HG02981 (cell line): ENCODE measurements at regions not wholly inside any gene's neighbourhood (a gene's known extent, or its start where the extent isn't known, plus 50 kb on each side); places are given as distances from the start of the nearest gene placed in this dataset.
"Not testable (repeated sequence)": the region's sequence is repeated elsewhere in the genome, so short reads cannot be mapped to it uniquely, and the experiment has no call there.

Experiments used
- ATAC-seq: cut with Tn5 transposase; IDR thresholded peaks from one replicate; pipeline ENCODE4 v1.9.1; 2021; ENCODE audit warnings: mild to moderate bottlenecking, moderate library complexity; ENCODE audit not compliant: unreplicated experiment

- no peak for ATAC-seq
Observed at GRCh38 chr6:134585517-134585873, 267.6 kb upstream of the SGK1 start.

DNA sequence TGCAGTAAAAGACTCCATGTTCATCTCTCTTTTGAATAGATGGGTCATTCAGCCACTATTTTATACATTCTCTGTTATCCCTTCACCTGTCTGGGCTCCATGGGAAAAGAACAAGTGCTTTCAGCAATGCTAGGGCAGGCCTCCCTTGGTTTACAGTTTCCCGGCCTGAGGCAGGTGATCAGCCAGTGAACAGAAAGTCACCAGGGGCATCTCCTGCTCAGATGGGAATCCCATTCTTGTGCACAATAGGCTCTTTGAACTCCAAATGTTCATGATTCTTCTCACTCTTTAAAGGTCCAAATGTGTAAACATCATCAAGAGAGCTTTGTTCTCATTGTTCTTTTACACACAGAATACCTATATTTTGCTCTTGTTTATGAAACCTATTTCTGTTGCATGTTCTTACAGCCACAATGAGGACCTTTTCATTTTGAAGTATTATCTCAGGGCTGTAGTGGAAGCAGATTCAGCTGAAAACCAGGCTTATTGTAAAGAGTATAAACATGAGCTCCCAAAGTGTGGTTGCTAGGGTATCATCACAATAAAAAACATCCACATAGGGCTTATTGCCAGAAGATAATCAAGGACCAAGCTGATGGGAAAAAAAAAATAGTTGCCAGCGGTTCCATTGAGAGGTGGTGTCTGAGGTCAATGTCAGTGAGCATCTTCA is 267.1 kb upstream of the SGK1 start:
- ATAC-seq = no peak

GRCh38 chr6:134577998-134578397 is 260.1 kb upstream of the SGK1 start:
- ATAC-seq = no peak

GRCh38 chr6:134575221-134575620 is 257.3 kb upstream of the SGK1 start:
- no peak for ATAC-seq

DNA sequence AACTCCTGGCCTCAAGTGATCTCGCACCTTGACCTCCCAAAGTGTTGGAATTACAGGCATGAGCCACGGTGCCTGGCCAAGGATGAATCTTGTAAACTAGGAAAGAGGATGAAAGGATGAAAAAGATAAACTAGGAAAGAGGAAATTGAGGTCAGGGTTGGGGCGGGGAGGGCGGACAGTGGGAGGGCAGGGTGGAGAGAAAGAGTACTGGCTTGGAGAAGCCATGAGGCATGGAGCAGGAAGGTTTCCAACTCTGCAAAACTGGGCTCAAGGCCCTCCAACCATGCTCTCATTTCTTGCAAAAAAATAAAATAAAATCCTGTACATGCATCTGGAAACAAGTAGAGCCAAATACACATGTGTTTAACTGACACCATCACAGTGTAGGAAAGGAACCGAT is 256.6 kb upstream of the SGK1 start:
- no peak for ATAC-seq

DNA sequence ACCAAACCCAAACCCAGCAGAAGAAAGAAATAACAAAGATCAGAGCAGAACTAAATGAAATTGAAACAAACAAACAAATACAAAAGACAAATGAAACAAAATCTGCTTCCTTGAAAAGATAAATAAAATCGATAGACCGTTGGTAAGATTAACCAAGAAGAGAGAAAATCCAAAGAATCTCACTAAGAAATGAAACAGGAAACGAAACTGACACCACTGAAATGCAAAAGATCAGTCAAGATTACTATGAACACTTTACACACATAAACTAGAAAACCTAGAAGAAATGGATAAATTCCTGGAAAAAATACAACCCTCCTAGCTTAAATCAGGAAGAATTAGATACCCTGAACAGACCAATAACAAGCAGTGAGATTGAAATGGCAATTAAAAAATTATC is 252.1 kb upstream of the SGK1 start:
- not testable (repeated sequence) for ATAC-seq

GRCh38 chr6:134564705-134565104 is 246.8 kb upstream of the SGK1 start:
- ATAC-seq = no peak

- ATAC-seq = no peak
Observed at GRCh38 chr6:134560019-134560418, 242.1 kb upstream of the SGK1 start.

DNA sequence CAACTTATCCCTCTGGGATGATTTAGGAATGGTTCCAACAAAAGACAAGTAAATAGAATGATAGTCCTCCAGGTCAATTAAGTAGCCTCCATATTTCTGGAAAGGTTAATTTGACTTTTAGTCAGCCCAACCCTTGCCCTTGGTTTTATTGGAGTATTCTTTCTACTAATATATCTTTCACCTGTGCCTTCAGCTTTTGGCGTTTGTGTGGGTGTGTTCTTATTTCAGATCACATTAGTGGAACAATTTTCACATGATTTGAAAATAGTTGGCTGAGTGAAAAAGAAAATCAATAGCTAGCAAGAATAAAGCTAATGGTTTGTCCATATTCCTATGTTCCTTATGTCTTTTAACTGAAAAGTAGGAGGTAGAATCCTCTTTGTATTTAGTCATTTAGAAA is 239.6 kb upstream of the SGK1 start:
- ATAC-seq = no peak

- ATAC-seq = no peak
Observed at GRCh38 chr6:134555672-134556071, 237.8 kb upstream of the SGK1 start.

- ATAC-seq = no peak
Observed at GRCh38 chr6:134553936-134554335, 236.0 kb upstream of the SGK1 start.

DNA sequence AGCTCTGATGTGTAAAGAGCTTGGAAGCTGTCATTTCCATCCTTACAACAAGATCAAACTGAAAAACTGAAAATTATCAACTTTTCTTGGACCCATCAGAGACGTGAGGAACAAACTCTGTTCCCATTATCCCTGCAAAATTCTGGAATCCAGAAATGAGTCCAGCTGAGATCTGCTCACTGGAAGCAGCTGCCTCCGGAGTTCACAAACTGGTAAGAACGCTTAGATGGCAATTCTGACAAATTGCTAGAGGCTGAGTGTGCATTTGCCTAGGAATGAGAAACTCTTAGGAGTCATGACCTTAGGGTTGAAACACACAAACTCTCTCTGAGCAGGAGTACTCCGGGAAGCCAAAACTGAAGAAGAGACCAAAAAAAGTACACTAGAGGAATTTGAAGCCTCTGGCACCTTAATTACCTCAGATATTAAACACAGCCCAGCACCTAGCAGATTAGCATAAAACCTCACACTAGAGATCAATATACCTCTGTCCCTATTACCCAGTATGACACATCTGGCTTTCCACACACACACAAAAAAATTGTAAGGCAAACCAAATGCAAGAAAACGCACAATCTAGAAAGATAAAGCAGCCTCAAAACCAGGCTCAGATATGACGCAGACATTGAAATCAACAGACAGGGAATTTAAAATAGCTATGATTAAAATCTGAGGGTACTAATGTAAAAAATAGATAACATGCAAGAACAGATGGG is 233.5 kb upstream of the SGK1 start:
- ATAC-seq = no peak

DNA sequence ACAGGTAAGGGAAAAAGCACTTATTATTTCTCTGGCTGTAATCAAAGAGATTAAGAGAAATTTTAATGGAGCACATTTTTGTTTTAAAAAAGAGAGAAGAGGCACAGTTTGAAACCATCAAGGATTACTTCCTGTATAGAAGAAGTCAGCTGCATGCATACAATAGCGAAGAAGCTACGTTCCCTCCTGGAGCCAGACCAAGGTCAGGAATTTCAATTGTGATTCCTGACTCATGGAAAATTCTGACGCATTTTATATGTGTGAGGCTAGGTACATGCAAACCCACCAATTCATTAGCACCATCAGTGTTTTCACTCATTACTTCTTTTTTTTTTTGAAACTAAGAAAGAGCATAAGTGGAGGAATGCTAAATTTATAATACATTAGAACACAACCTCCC is 232.7 kb upstream of the SGK1 start:
- no peak for ATAC-seq

- no peak for ATAC-seq
Observed at GRCh38 chr6:134549854-134550253, 231.9 kb upstream of the SGK1 start.

GRCh38 chr6:134546962-134547645 is 229.2 kb upstream of the SGK1 start:
- ATAC-seq = no peak

DNA sequence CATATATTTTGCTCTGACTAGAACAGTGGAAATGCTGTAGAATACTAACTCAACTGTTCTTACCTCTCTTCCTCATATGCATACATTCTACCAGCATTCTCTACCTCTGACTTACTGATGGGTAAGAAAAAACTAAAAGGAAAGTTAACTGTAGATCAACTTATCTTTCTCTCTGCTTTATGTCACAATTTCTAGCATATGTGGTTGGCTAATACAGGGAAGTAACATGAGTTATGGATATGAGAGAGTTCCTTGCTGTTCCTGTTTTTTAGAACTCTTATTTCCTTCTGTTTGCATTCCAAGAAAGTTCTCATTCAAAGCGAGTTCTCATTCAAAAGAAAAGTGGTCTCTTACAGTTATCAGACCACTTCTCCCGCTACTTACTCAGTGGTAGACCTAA is 226.8 kb upstream of the SGK1 start:
- ATAC-seq = no peak

- ATAC-seq = no peak
Observed at GRCh38 chr6:134543128-134543527, 225.2 kb upstream of the SGK1 start.

DNA sequence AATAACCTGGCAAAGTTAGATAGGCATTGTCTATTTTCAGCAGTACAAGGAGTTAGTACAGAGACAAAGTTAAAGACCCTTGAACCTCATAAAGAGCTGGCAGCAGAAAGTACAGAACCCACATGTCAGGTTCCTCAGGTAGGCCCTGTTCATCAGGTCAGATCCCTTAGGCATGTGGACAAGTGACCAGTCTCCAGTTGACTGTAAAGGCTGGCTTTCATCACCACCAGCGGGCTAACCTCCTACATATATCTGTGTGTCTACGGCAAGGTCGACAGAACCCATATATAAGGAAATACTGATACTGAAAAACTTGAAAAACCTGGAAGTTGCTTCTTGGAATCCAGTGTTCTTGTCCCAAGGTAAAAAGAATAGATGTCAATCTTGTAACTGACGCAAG is 223.1 kb upstream of the SGK1 start:
- no peak for ATAC-seq

GRCh38 chr6:134539865-134540323 is 222.0 kb upstream of the SGK1 start:
- ATAC-seq = no peak

GRCh38 chr6:134537765-134538164 is 219.9 kb upstream of the SGK1 start:
- ATAC-seq = not testable (repeated sequence)

DNA sequence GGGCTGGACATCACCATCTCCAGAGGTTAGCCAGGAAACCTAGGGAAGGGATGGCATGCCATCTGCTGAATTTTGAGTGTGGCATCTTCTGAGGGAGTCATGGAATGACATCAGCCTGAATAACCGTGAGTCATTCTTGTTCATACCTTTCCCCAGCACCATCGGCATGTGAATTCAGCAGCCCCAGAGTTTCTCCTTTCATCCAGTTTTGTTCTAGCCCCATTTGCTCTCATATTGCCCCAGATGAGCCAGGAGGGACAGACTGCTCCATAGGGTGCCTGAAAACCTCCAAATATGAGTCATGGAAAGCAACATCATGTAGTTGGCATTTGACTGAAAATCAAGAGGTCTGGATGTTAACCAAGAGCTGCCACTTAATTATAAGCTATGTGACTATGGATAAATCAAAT is 219.2 kb upstream of the SGK1 start:
- no peak for ATAC-seq

DNA sequence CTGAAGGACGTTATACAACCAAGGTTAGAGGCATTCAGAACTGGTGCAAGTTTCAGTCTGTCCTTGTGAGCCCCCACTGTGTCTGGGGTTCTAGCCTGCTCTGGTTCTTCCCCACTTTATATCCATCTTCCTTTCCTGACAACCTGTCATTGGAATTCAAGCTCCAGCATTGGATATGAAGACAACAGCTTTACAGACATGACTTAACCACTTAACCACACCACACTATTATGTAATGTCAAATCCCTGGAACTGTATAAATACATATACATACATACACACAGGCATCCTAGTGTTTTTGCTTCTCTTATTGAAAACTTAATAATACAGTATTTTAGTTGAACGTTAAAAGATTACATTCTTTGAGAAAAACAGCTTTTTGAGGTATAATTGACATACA is 217.9 kb upstream of the SGK1 start:
- no peak for ATAC-seq
